ENCODE measurements at regions not wholly inside any gene's neighbourhood (a gene's known extent, or its start where the extent isn't known, plus 50 kb on each side); places are given as distances from the start of the nearest gene placed in this dataset.

- TF ChIP-seq CTCF (conservative IDR thresholded peaks at IDR 0.05; ENCODE audit: control insufficient read depth, insufficient read depth, low read depth, low read length) = no peak
- peak; percentile 59 for DNase-seq (ENCODE audit: low read depth)
- no peak overlapping the region for H3K4me3 ChIP-seq (ENCODE audit: control insufficient read depth, low read depth, low read length)
Measured at GRCh38 chr5:72760259-72760658, 56.2 kb upstream of the TNPO1 start.

DNA sequence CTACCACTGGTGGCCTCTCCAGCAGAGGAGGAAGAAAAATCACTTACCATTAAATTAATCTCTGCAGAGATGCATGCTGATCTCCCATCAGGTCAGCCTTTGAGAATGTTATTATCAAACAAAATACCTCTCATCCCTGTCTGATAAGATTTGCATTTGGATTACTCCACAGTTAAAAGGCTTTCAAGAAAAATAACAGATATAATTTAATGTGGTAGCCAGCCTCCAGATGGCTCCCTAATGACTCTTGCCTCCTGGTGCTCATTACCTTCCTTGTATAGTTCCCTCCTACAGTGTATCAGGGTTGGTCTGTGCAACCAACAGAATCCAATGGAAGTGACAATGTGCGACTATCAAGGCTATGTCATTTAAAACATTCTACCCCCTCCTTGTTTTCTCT is 63.6 kb upstream of the TNPO1 start:
- TF ChIP-seq CTCF (conservative IDR thresholded peaks at IDR 0.05; ENCODE audit: control insufficient read depth, insufficient read depth, low read depth, low read length) = no peak
- DNase-seq (ENCODE audit: low read depth) = no peak
- H3K4me3 ChIP-seq (ENCODE audit: control insufficient read depth, low read depth, low read length) = no peak overlapping the region

GRCh38 chr5:72749362-72749997 is 67.0 kb upstream of the TNPO1 start:
- no peak for DNase-seq (ENCODE audit: low read depth)
- H3K4me3 ChIP-seq (ENCODE audit: control insufficient read depth, low read depth, low read length) = no peak overlapping the region
- TF ChIP-seq CTCF (conservative IDR thresholded peaks at IDR 0.05; ENCODE audit: control insufficient read depth, insufficient read depth, low read depth, low read length) = no peak

DNA sequence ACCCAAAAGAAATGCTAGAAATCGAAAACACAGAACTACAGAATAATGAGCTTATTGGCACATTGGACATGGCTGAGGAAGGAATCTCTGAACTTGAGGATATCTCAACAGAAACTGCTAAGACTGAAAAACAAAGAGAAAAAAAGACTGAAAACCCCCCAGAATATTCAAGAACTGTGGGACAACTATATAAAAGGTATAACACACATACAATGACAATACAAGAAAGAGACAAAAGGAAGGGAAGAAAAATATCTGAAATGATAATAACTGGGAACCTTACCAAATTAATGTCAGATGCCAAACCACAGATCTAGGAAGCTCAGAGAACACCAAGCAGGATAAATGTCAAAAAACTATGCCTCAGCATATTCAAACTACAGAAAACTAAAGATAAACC is 68.6 kb upstream of the TNPO1 start:
- DNase-seq (ENCODE audit: low read depth) = no peak
- no peak overlapping the region for H3K4me3 ChIP-seq (ENCODE audit: control insufficient read depth, low read depth, low read length)
- no peak for TF ChIP-seq CTCF (conservative IDR thresholded peaks at IDR 0.05; ENCODE audit: control insufficient read depth, insufficient read depth, low read depth, low read length)

DNA sequence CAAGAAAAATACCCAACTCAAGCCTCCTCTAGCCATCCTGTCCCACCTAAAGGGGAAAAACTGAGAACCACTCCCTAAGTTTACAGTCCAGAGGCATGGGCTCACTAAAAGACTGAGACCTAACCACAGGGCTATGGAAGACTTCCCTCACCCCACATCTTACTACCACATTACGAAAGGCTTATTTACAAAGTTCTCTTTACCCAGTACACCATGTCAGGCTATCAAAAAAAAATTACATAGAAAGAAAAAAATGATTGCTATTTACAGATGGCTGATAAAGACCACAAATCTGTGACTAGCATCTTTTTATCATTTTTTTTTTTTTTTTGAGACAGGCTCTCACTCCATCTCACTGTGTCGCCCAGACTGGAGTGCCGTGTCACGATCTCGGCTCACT is 69.7 kb upstream of the TNPO1 start:
- no peak for DNase-seq (ENCODE audit: low read depth)
- H3K4me3 ChIP-seq (ENCODE audit: control insufficient read depth, low read depth, low read length) = no peak overlapping the region
- no peak for TF ChIP-seq CTCF (conservative IDR thresholded peaks at IDR 0.05; ENCODE audit: control insufficient read depth, insufficient read depth, low read depth, low read length)

- DNase-seq (ENCODE audit: low read depth) = no peak
- no peak overlapping the region for H3K4me3 ChIP-seq (ENCODE audit: control insufficient read depth, low read depth, low read length)
- TF ChIP-seq CTCF (conservative IDR thresholded peaks at IDR 0.05; ENCODE audit: control insufficient read depth, insufficient read depth, low read depth, low read length) = no peak
Measured at GRCh38 chr5:72744136-72744535, 72.3 kb upstream of the TNPO1 start.

DNA sequence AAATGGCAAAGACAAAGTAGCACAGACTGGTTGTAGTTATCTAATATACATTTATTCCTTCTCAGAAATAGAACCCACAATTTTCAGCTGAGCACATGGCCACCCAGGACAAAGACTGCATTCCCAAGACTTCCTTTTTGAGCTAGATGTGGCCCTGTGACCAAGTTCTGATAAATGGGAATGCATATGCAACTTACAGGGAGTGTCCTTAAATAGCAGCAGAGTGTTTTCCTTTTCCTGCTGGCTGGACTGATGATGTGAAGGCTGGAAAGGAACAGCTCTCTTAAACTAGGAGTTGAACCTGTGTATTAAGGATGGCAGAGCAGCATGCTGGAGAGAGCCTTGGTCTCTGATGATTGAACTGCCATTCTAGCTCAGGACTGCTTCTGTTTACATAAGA is 74.7 kb upstream of the TNPO1 start:
- no peak for TF ChIP-seq CTCF (conservative IDR thresholded peaks at IDR 0.05; ENCODE audit: control insufficient read depth, insufficient read depth, low read depth, low read length)
- H3K4me3 ChIP-seq (ENCODE audit: control insufficient read depth, low read depth, low read length) = no peak overlapping the region
- DNase-seq (ENCODE audit: low read depth) = no peak
